HepG2 (cell line): ENCODE measurements at regions not wholly inside any gene's neighbourhood (a gene's known extent, or its start where the extent isn't known, plus 50 kb on each side); places are given as distances from the start of the nearest gene placed in this dataset.

ENCODE experiments used
- AHR ChIP-seq: IDR thresholded peaks from 2 replicates; pipeline ENCODE4 v1.6.1; 2018; ENCODE audit warnings: missing genetic modification reagents, missing compliant biosample characterization
- CENPT ChIP-seq: sonication (generic); formaldehyde crosslinking; IDR thresholded peaks from 2 replicates; pipeline ENCODE4 v1.8.0; 2022; ENCODE audit warnings: low read depth, mild to moderate bottlenecking, moderate library complexity, missing genetic modification reagents
- CERS6 ChIP-seq: sonication (generic); formaldehyde crosslinking; IDR thresholded peaks from 2 replicates; pipeline ENCODE4 v1.5.0; 2020; ENCODE audit warnings: missing genetic modification reagents
- ESRRA ChIP-seq: sonication (generic); formaldehyde crosslinking; IDR thresholded peaks from 2 replicates; pipeline ENCODE4 v1.5.1; 2020; ENCODE audit warnings: mild to moderate bottlenecking, low read depth, missing genetic modification reagents
- IRX3 ChIP-seq: sonication (generic); formaldehyde crosslinking; IDR thresholded peaks from 2 replicates; pipeline ENCODE4 v1.8.1; 2023; ENCODE audit warnings: mild to moderate bottlenecking, low read depth, missing genetic modification reagents, borderline replicate concordance
- MEF2D ChIP-seq: sonication (generic); formaldehyde crosslinking; IDR thresholded peaks from 2 replicates; pipeline ENCODE4 v1.5.1; 2020; ENCODE audit warnings: mild to moderate bottlenecking, missing genetic modification reagents
- MLLT10 ChIP-seq: sonication (generic); formaldehyde crosslinking; IDR thresholded peaks from 2 replicates; pipeline ENCODE4 v1.4.0; 2020; ENCODE audit warnings: missing genetic modification reagents
- NPAS2 ChIP-seq: sonication (generic); formaldehyde crosslinking; IDR thresholded peaks from 2 replicates; pipeline ENCODE4 v1.8.0; 2022; ENCODE audit warnings: mild to moderate bottlenecking, missing genetic modification reagents, borderline replicate concordance
- RFXAP ChIP-seq: sonication (generic); formaldehyde crosslinking; IDR thresholded peaks from 2 replicates; pipeline ENCODE4 v1.4.0; 2020; ENCODE audit warnings: missing genetic modification reagents, borderline replicate concordance
- RXRA ChIP-seq: sonication (generic); formaldehyde crosslinking; IDR thresholded peaks from 2 replicates; pipeline ENCODE4 v1.5.1; 2020; ENCODE audit warnings: missing genetic modification reagents
- SP140L ChIP-seq: sonication (generic); formaldehyde crosslinking; IDR thresholded peaks from 2 replicates; pipeline ENCODE4 v1.4.0; 2020; ENCODE audit warnings: missing genetic modification reagents, borderline replicate concordance
- SP5 ChIP-seq: IDR thresholded peaks from 2 replicates; pipeline ENCODE4 v1.6.1; 2016; ENCODE audit warnings: low read depth, borderline replicate concordance
- TCF7 ChIP-seq: sonication (generic); IDR thresholded peaks from 2 replicates; pipeline ENCODE4 v1.6.1; 2016; ENCODE audit warnings: antibody characterized with exemption, low read depth
- ZBTB42 ChIP-seq: sonication (generic); formaldehyde crosslinking; IDR thresholded peaks from 2 replicates; pipeline ENCODE4 v1.5.0; 2020; ENCODE audit warnings: mild to moderate bottlenecking, missing genetic modification reagents
- ZNF20 ChIP-seq: sonication (generic); formaldehyde crosslinking; IDR thresholded peaks from 2 replicates; pipeline ENCODE4 v1.4.0; 2020; ENCODE audit warnings: mild to moderate bottlenecking, moderate library complexity, missing genetic modification reagents
- ZNF225 ChIP-seq: sonication (generic); formaldehyde crosslinking; IDR thresholded peaks from 2 replicates; pipeline ENCODE4 v1.4.0; 2020; ENCODE audit warnings: mild to moderate bottlenecking, missing genetic modification reagents
- ZSCAN30 ChIP-seq: sonication (generic); formaldehyde crosslinking; IDR thresholded peaks from 2 replicates; pipeline ENCODE4 v1.5.0; 2020; ENCODE audit warnings: mild to moderate bottlenecking, missing genetic modification reagents
- TF ChIP-seq, protein P1 (sequence below): sonication (generic); formaldehyde crosslinking; IDR thresholded peaks from 2 replicates; pipeline ENCODE4 v1.5.0; 2020; ENCODE audit warnings: mild to moderate bottlenecking, missing genetic modification reagents, moderate library complexity
- TF ChIP-seq, protein P2 (sequence below): sonication (generic); formaldehyde crosslinking; IDR thresholded peaks from 2 replicates; pipeline ENCODE4 v1.4.0; 2020; ENCODE audit warnings: missing genetic modification reagents
- TF ChIP-seq, protein P3 (sequence below): sonication (generic); formaldehyde crosslinking; IDR thresholded peaks from 2 replicates; pipeline ENCODE4 v1.4.0; 2020; ENCODE audit warnings: missing genetic modification reagents

DNA sequence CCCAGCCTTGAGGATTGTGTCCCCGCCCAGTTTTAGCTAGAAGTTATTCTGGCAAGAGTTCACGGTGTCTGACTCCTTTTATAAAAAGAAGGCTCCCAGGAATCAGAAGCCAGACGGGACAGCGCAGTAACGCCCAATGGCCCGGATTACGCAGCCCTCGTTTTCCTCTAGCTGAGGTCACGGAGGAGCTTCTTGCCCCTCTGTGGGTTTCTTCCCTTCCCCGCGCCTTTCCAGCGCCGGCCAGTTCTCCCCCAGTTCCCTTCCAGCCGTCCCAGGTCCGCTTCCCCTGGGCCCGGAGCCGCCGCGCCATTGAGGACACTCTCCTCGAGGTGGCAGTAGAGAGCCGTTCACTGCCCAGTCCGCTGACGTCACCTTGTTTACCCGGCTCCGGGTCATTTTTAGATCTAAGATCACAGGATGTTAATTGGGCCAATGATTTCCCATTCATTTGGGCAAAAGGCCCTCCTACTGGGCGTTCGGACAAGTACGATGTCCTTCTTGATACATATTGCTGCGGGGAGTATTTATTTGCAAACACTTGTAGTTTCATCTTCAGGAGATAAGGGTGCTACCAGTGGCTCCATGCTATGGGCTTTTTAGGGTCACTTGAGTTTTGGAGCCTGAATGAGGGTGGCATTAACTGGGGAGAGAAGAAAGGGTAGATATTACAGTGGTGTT lies 81.5 kb upstream of the PPM1B start (continued):
- TF ChIP-seq, protein P1, sequence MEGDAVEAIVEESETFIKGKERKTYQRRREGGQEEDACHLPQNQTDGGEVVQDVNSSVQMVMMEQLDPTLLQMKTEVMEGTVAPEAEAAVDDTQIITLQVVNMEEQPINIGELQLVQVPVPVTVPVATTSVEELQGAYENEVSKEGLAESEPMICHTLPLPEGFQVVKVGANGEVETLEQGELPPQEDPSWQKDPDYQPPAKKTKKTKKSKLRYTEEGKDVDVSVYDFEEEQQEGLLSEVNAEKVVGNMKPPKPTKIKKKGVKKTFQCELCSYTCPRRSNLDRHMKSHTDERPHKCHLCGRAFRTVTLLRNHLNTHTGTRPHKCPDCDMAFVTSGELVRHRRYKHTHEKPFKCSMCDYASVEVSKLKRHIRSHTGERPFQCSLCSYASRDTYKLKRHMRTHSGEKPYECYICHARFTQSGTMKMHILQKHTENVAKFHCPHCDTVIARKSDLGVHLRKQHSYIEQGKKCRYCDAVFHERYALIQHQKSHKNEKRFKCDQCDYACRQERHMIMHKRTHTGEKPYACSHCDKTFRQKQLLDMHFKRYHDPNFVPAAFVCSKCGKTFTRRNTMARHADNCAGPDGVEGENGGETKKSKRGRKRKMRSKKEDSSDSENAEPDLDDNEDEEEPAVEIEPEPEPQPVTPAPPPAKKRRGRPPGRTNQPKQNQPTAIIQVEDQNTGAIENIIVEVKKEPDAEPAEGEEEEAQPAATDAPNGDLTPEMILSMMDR (CRISPR knock-in tag): peak; percentile 98
- TF ChIP-seq RXRA (CRISPR knock-in tag) (peak; percentile 75), MLLT10 (CRISPR knock-in tag) (no peak), ZNF225 (CRISPR knock-in tag) (no peak), ZSCAN30 (CRISPR knock-in tag) (no peak), SP140L (CRISPR knock-in tag) (peak; percentile 32; the same call in 1 of the 2 replicates), NPAS2 (CRISPR knock-in tag) (no peak), RFXAP (CRISPR knock-in tag) (0 out of 2 replicates have a peak, but pooled peaks have one; percentile 21), AHR (CRISPR knock-in tag) (no peak; the same call in 1 of the 2 replicates), CENPT (no peak), ZNF20 (no peak), IRX3 (no peak), CERS6 (no peak), TCF7 (no peak), SP5 (CRISPR knock-in tag) (no peak), ZBTB42 (CRISPR knock-in tag) (no peak), ESRRA (no peak), MEF2D (CRISPR knock-in tag) (peak; percentile 54; the same call in 1 of the 2 replicates)
- TF ChIP-seq, protein P2, sequence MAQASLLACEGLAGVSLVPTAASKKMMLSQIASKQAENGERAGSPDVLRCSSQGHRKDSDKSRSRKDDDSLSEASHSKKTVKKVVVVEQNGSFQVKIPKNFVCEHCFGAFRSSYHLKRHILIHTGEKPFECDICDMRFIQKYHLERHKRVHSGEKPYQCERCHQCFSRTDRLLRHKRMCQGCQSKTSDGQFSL: peak; percentile 32; the same call in 1 of the 2 replicates
- TF ChIP-seq, protein P3, sequence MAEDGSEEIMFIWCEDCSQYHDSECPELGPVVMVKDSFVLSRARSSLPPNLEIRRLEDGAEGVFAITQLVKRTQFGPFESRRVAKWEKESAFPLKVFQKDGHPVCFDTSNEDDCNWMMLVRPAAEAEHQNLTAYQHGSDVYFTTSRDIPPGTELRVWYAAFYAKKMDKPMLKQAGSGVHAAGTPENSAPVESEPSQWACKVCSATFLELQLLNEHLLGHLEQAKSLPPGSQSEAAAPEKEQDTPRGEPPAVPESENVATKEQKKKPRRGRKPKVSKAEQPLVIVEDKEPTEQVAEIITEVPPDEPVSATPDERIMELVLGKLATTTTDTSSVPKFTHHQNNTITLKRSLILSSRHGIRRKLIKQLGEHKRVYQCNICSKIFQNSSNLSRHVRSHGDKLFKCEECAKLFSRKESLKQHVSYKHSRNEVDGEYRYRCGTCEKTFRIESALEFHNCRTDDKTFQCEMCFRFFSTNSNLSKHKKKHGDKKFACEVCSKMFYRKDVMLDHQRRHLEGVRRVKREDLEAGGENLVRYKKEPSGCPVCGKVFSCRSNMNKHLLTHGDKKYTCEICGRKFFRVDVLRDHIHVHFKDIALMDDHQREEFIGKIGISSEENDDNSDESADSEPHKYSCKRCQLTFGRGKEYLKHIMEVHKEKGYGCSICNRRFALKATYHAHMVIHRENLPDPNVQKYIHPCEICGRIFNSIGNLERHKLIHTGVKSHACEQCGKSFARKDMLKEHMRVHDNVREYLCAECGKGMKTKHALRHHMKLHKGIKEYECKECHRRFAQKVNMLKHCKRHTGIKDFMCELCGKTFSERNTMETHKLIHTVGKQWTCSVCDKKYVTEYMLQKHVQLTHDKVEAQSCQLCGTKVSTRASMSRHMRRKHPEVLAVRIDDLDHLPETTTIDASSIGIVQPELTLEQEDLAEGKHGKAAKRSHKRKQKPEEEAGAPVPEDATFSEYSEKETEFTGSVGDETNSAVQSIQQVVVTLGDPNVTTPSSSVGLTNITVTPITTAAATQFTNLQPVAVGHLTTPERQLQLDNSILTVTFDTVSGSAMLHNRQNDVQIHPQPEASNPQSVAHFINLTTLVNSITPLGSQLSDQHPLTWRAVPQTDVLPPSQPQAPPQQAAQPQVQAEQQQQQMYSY (CRISPR knock-in tag): peak; percentile 59; the same call in 1 of the 2 replicates
